ENCODE measurements at regions not wholly inside any gene's neighbourhood (a gene's known extent, or its start where the extent isn't known, plus 50 kb on each side); places are given as distances from the start of the nearest gene placed in this dataset.

GRCh38 chr5:68015381-68016302, 199.9 kb upstream of the PIK3R1 start:
- no peaks in the 10 kb centered on the region for H3K9me3 ChIP-seq
- H3K36me3 ChIP-seq = no peaks in the 10 kb centered on the region
- intact Hi-C loops (cut with DNase I; ENCODE audit: low total_unique reads) = no loop called here
- no peaks in the 10 kb centered on the region for H3K27me3 ChIP-seq
- TF ChIP-seq POLR2A (IDR thresholded peaks at IDR 0.05) = no peak
- TF ChIP-seq CTCF (IDR thresholded peaks at IDR 0.05) = no peak
- no peaks in the 10 kb centered on the region for H3K4me1 ChIP-seq
- H3K27ac ChIP-seq = no peak overlapping the region
- no peak for DNase-seq
- H3K4me3 ChIP-seq = no peak overlapping the region

- intact Hi-C loops (cut with DNase I; ENCODE audit: low total_unique reads) = no loop called here
These were observed 202.7 kb upstream of the PIK3R1 start for GRCh38 chr5:68012831-68013230.

GRCh38 chr5:68012429-68012828, 203.1 kb upstream of the PIK3R1 start:
- no peak for DNase-seq
- Histone ChIP-seq H3K27me3 (no peaks in the 10 kb centered on the region), H3K4me1 (no peaks in the 10 kb centered on the region), H3K36me3 (no peaks in the 10 kb centered on the region), H3K27ac (peak overlapping the region; percentile 21 to 27), H3K9me3 (no peaks in the 10 kb centered on the region), H3K4me3 (no peak overlapping the region)
- intact Hi-C loops (cut with DNase I; ENCODE audit: low total_unique reads) = no loop called here
- TF ChIP-seq CTCF (IDR thresholded peaks at IDR 0.05) (no peak), POLR2A (IDR thresholded peaks at IDR 0.05) (no peak)

More at GRCh38 chr5:68012831-68013230, 202.7 kb upstream of the PIK3R1 start:
- no peak for DNase-seq
- Histone ChIP-seq H3K9me3 (no peaks in the 10 kb centered on the region), H3K27me3 (no peaks in the 10 kb centered on the region), H3K4me3 (no peak overlapping the region), H3K36me3 (no peaks in the 10 kb centered on the region), H3K4me1 (no peaks in the 10 kb centered on the region), H3K27ac (peak overlapping the region; percentile 21 to 27)
- TF ChIP-seq POLR2A (IDR thresholded peaks at IDR 0.05) (no peak), CTCF (IDR thresholded peaks at IDR 0.05) (no peak)

- Histone ChIP-seq H3K36me3 (no peaks in the 10 kb centered on the region), H3K9me3 (no peaks in the 10 kb centered on the region), H3K4me1 (no peaks in the 10 kb centered on the region), H3K27ac (no peak overlapping the region), H3K27me3 (no peaks in the 10 kb centered on the region), H3K4me3 (no peak overlapping the region)
- TF ChIP-seq POLR2A (IDR thresholded peaks at IDR 0.05) = no peak
- no peak for TF ChIP-seq CTCF (IDR thresholded peaks at IDR 0.05)
- DNase-seq = no peak
- intact Hi-C loops (cut with DNase I; ENCODE audit: low total_unique reads) = no loop called here
These were observed 203.8 kb upstream of the PIK3R1 start for GRCh38 chr5:68011801-68012200.

GRCh38 chr5:68011259-68011760, 204.2 kb upstream of the PIK3R1 start:
- Histone ChIP-seq H3K27me3 (no peaks in the 10 kb centered on the region), H3K36me3 (no peaks in the 10 kb centered on the region), H3K27ac (no peak overlapping the region), H3K4me3 (no peak overlapping the region), H3K4me1 (no peaks in the 10 kb centered on the region), H3K9me3 (no peaks in the 10 kb centered on the region)
- no peak for DNase-seq
- intact Hi-C loops (cut with DNase I; ENCODE audit: low total_unique reads) = no loop called here
- TF ChIP-seq POLR2A (IDR thresholded peaks at IDR 0.05) = no peak
- no peak for TF ChIP-seq CTCF (IDR thresholded peaks at IDR 0.05)

All from uterus (tissue), 3 donors.